ENCODE measurements at regions not wholly inside any gene's neighbourhood (a gene's known extent, or its start where the extent isn't known, plus 50 kb on each side); places are given as distances from the start of the nearest gene placed in this dataset.
"Not testable (repeated sequence)": the region's sequence is repeated elsewhere in the genome, so short reads cannot be mapped to it uniquely, and the experiment has no call there.

DNA sequence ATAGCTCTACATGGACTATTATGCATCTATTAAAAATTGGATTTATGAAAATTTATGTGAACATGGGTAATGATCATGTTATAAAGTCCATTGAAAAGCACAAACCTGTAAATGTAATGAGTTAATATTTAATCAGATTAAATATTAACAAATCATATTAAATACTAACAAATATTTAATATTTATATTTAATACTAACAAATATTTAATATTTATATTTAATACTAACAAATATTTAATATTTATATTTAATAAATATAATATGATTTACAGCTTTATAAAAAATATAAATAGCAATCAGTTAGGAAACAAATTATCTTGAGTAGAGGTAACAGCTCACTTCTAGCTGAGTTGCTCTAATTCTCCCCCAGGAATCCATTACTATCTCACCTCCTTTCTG lies 758.0 kb upstream of the USP15 start:
- no peak for DNase-seq (ENCODE audit: low read depth)

DNA sequence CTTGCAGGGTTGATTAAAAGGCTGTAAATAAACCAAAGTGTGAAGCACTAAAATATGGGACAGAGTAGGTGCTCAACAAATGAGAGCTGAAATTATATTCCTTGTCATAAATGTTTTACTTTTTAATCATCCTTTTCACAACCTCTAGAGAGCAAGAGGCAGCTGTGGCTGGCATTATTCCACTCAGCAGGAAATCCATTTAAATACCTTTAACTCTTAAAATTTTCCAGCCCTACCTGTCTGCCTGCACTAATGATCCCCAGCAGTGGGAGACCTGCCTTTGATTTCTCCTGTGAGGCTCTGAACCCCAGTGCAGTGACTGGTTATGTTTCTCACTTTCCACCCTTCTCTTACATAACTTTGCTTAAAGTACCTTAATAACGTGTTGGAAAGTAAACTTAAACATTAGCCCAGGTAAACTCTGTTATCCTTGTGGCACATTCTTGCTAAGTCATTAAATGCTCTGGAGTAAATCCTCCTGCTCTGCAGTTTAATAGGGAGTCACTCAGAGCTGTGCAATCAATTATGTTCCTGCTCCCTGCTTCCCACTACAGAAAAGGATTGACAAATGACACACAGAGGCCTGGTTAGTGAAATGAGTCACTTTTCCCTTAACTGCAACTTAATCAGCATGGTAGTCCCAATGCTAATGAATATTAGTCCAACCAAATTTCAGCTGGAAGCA lies 755.7 kb upstream of the USP15 start:
- no peak for DNase-seq (ENCODE audit: low read depth)

- no peak for DNase-seq (ENCODE audit: low read depth)
Observed at GRCh38 chr12:61513499-61513898, 746.7 kb upstream of the USP15 start.

GRCh38 chr12:61514016-61514415 lies 746.2 kb upstream of the USP15 start:
- DNase-seq (ENCODE audit: low read depth), result no peak

DNA sequence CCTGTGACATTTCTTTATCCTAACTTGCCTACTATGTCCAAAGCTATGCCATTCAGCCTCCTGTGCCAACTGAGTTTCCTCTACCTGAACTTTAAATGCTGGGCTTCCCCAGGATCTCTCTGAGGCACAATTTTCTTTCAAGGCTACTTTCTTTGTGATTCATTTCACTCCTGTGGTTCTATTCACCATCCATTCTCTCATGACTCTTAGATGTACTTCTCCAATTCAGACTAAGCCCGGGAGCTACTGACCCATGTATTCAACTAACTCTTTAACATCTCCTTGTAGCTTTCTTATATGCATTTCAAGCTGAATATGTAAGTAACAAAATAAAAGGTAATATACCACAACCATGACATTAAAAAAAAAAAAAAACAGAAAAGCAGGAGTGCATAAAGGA lies 738.9 kb upstream of the USP15 start:
- no peak for DNase-seq (ENCODE audit: low read depth)

- no peak for DNase-seq (ENCODE audit: low read depth)
Observed at GRCh38 chr12:61523276-61523992, 736.8 kb upstream of the USP15 start.

DNA sequence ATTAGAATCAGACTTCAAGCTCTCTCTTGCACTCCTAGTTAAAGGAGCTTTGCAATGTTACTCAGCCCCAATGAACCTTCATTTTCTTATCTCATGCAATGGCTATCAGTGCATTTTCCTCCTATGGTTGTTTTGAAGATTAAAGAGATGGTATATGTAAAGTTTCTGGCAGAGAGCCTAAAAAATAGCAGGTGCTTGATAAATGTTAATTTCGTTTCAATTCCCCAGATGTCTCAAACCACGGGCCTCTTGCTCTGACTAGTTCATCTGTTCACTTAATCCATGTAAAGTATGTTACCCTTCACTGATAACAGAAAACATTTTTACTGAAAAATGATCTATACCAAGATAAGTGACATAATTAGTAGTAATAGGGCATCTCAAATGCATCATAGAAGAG lies 735.4 kb upstream of the USP15 start:
- DNase-seq (ENCODE audit: low read depth), result no peak

DNA sequence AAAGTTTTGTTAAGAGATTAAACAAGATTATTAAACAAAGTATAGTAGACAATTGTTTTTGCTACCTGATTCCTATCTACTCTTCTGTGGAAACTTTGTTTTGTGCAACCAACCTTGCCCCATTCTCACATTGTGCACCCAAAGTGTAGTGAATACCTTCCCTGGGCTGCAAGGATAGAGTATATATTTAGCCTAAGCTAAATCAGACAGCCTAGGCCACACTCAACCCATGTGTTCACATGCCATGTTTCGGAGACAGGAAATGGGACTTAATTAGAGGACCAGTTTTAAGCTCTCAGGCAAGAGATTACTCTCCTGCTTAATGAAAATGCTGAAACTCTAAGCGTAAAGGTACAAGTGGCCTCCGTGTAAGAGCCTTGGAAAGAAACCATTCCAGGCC lies 734.9 kb upstream of the USP15 start:
- no peak for DNase-seq (ENCODE audit: low read depth)

DNA sequence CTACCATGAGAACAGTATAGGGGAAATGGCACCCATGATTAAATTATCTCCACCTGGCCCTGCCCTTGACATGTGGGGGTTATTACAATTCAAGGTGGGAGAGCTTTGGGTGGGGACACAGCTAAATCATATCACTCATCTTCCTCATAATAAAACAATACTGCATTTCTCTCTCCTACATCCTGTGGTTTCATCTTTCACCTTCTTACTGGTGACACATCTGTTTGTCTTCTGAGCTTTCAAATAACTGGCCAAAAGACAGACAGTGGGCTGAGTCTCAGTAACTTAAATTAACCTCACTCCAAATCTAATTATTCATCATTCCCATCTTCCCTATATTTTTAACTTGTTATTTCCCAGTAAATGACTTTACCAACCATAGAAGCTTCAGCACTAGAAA lies 729.7 kb upstream of the USP15 start:
- DNase-seq (ENCODE audit: low read depth), result no peak

- DNase-seq (ENCODE audit: low read depth), result no peak
Observed at GRCh38 chr12:61531195-61531594, 729.0 kb upstream of the USP15 start.

DNA sequence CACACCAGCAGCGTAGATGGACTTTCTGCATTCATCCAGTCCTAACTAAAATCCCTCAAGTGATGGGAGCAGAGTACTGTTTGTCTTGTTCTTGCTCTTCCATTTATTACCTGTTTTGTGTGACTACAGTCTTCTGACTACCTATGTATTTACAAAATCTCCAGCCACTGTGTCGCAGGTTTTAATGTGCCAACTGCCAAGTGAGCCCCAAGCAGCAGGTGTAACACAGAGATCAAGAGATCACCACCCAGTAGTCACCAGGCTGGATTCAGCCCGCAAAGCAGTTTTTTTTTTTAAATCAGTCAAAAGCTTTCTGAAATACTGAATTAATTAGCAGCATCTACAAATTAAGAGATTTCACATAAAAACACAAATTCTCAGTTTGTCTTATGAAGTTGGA lies 724.1 kb upstream of the USP15 start:
- no peak for DNase-seq (ENCODE audit: low read depth)

GRCh38 chr12:61536525-61536924 lies 723.7 kb upstream of the USP15 start:
- DNase-seq (ENCODE audit: low read depth), result no peak

DNA sequence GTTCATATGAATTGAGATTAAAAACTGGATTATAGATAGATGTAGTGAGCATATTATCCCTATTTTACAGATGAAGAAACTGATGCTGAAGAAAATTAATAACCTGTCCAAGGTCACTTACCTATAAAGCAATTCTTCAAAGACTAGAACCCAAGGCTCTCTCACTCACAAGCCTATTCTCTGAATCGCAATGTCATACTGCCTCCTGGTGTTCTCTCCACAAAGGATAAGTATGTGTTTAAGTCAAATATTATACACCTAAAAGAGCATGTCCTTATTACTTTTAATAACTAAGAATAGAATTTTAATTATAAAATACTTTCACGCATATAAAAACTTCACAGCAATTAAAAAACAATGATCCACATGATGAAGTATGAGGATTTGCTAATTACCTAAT lies 721.3 kb upstream of the USP15 start:
- no peak for DNase-seq (ENCODE audit: low read depth)

GRCh38 chr12:61542551-61542950 lies 717.7 kb upstream of the USP15 start:
- no peak for DNase-seq (ENCODE audit: low read depth)

- DNase-seq (ENCODE audit: low read depth), result no peak
Observed at GRCh38 chr12:61546296-61546695, 713.9 kb upstream of the USP15 start.

DNA sequence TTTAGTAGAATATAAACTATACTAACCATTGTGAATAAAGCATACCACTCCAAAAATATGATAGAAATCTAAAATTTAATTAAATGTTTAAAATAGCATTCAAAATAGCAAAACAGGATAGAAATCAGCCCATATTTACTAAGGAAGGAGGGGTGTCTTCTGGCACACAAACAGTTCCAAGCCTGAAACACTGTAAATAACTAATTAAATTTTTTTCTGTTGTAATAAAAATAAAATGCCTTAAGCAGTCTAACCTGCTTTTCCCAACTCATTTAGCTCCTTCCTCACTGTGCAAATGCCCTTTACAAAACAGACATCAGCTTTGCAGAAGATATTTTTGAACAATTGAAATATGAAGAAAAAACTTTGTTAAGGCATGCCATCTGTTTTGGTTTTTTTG lies 707.1 kb upstream of the USP15 start:
- DNase-seq (ENCODE audit: low read depth), result no peak

DNA sequence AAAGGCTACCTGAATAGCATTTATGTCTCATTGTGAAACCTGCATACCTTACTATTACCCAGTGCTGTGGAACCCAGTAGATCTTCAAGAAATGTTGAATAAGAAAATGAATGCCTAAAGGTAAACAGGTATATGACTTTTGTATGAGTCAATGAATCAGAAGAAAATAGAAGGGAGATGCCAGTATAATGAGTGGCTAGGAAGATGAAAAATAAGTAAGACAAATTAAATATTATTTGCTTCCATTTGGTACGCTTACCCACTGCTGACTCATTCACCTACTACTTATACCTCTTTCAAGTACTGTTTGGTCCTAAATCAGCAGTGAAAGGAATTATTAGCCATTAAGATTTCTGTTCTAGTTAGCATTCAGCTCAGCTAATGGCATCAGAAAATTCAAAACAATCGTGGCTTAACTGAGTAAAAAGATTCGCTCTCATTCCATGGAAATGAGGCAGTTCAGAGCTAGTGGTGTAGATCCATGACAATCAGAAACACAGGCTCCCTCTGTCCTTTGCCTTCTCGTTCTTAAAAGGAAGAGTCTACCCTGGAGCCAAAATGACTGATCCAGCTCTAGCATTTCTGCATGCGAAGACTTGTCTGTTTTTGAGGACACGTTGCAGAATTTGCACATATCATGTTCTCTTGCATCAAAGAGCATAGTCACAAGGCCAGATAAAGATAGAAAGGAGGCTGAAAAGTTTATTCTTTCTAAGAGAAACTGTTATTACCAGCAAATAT lies 705.8 kb upstream of the USP15 start:
- DNase-seq (ENCODE audit: low read depth), result no peak

- no peak for DNase-seq (ENCODE audit: low read depth)
Observed at GRCh38 chr12:61563665-61564450, 696.3 kb upstream of the USP15 start.

DNA sequence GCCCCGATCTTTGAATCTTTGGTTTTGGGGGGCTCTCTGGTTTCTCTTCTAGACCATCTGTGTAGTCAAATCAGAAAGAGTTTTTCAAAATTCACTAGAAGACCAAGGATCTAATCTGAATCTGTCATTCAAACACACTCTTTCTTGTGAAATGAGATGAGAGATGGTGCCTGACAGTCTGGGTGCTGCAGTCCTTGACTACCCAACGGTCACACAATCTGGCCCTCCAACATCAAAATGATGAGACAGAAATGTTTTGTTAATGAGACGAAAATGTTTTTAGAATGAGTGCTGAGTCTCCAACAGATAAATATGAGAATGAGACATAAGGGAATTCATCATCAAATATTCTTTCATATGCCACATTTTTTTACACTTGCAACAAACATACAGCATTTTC lies 695.7 kb upstream of the USP15 start:
- no peak for DNase-seq (ENCODE audit: low read depth)

DNA sequence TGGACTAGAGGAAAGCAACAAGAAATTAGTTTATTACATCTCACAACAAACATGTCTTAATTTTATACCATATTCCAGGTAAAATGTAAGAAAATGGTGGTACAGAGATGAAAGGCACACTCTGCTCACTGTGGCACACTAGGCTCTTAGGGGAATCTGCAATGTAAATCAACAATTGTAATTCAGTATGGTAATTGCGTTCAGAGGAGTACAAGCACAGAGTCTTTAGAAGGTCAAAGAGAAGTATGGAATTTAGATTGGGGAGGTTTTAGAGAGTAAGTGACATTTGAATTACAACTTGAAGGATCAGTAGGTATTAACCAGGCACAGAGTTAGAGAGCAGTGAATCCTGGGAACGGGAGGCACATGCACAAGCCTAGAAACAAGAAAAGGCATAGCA lies 694.0 kb upstream of the USP15 start:
- DNase-seq (ENCODE audit: low read depth), result no peak

DNA sequence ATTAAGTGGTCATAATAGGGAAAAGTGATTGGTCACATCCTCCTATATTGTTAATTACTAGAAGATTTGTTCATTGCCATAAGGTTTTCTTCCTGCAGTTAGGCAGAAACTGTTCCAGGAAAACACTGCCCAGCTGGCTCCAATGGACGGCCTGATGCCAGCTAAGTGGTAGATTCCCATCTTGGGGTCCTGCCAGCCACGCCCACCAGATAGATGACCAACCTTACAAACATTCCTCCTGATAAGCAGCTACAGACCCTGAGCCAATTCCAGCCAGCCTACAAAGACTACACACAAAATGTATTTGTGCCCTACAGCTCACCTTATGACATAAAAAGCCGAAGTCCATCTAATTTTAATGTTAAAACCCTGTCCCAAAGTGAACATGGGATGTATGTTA lies 685.9 kb upstream of the USP15 start:
- no peak for DNase-seq (ENCODE audit: low read depth)

GRCh38 chr12:61584943-61585342 lies 675.3 kb upstream of the USP15 start:
- DNase-seq (ENCODE audit: low read depth), result no peak

DNA sequence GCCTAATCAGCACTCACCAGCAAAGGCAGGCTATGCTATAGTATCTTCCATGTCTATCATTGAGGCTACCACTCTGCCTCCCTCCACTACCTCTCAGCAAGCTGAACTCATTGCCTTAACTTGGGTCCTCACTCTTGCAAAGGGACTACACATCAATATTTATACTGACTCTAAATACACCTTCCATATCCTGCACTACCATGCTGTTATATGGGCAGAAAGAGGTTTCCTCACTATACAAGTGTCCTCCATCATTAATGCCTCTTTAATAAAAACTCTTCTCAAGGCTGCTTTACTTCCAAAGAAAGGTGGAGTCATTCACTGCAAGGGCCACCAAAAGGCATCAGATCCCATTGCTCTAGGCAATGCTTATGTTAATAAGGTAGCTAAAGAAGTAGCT lies 669.3 kb upstream of the USP15 start:
- DNase-seq (ENCODE audit: low read depth), result not testable (repeated sequence)
